LNCaP clone FGC (cell line): ENCODE measurements at regions not wholly inside any gene's neighbourhood (a gene's known extent, or its start where the extent isn't known, plus 50 kb on each side); places are given as distances from the start of the nearest gene placed in this dataset.

Source experiments
- DNase-seq: peaks from one replicate; pipeline ENCODE4 v3.0.0-alpha.2; 2011; ENCODE audit warnings: low read depth
- H3K4me3 ChIP-seq: 2 replicates; pipeline ENCODE4 v1.5.1; 2011; ENCODE audit warnings: mild to moderate bottlenecking, low read depth, low read length, control low read depth
- TF ChIP-seq, protein P1 (sequence below): IDR thresholded peaks from 2 replicates; pipeline ENCODE4 v1.5.1; 2012; ENCODE audit warnings: mild to moderate bottlenecking; ENCODE audit not compliant: control insufficient read depth, insufficient read depth; ENCODE audit errors: extremely low read depth

DNA sequence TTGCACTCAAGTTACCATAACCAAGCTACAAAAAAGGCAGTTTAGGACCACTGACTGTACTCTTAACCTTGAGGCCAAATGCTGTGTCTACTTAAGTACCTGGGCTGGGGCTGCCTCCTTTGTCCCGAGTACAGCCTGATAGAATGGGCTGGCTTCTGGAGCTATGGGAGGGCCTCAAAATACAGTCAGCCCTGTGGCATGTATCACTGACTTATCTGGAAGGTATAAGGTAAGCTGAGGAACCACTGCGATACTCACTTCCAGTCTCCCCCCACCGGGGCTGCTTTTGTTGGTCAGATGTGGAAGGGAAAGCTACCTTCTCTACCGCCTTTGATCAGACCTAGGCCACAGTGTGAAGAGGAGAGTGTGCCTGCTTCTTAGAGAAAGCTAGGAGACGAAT is 404.8 kb downstream of the ARHGEF28 start:
- no peak overlapping the region for H3K4me3 ChIP-seq
- no peak for DNase-seq
- TF ChIP-seq, protein P1, sequence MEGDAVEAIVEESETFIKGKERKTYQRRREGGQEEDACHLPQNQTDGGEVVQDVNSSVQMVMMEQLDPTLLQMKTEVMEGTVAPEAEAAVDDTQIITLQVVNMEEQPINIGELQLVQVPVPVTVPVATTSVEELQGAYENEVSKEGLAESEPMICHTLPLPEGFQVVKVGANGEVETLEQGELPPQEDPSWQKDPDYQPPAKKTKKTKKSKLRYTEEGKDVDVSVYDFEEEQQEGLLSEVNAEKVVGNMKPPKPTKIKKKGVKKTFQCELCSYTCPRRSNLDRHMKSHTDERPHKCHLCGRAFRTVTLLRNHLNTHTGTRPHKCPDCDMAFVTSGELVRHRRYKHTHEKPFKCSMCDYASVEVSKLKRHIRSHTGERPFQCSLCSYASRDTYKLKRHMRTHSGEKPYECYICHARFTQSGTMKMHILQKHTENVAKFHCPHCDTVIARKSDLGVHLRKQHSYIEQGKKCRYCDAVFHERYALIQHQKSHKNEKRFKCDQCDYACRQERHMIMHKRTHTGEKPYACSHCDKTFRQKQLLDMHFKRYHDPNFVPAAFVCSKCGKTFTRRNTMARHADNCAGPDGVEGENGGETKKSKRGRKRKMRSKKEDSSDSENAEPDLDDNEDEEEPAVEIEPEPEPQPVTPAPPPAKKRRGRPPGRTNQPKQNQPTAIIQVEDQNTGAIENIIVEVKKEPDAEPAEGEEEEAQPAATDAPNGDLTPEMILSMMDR: no peak

DNA sequence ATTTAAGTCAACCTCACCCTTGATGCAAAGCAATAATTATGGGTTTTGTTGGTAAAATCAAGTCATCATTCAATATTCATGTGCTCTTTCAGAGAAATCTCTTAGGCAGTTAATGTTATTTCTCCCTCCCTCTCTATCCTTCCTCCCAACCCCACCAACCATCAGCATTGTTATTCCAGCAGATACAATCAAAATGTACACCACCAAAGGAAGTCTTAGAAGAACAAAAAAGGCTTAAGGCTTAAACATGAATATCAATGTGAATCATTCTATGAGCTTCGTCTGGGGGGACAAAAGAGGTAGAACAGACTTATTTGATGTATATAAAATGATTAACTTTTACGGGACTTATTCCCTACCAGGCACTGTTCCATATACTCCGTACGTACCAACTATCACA is 404.4 kb downstream of the ARHGEF28 start:
- no peak for DNase-seq
- H3K4me3 ChIP-seq: no peak overlapping the region
- TF ChIP-seq, protein P1: no peak

DNA sequence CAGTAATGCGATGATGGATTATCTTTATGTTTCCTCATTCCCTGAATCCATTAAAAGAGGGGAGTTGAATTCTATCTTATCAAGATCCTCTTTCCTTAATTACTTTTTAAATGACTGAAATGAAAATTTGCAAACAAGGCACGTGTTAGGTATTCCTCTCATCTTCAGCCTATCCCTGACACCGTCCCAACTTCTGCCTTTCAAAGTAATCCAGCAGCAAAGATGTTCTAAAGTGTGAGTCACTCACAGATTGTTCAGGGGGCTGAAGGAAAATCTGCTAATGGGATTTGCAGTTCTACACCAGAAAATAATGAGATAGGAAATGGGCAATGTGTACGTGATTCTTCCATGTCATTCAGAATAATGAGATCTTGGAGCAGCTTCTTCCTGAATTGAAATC is 403.0 kb downstream of the ARHGEF28 start:
- H3K4me3 ChIP-seq: no peak overlapping the region
- DNase-seq: no peak
- TF ChIP-seq, protein P1: no peak

DNA sequence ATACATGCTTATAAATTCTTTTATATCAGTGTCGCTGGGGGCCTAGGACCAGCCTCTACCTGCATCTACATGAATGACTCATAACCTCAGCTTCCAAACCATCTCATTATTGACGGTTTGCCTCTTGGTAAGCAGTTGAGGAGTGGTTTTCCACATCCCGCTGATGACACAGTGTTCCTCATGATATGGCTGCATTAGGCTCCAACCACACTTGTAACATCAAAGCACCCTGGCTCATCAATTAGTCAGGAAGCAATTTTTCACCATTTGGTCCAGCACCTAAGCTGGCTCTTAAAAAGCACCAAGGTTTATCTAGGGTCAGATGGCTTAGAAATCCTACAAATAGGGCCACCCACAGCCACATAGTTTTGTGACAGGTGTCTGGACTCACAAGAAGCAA is 402.4 kb downstream of the ARHGEF28 start:
- no peak for DNase-seq
- no peak overlapping the region for H3K4me3 ChIP-seq
- TF ChIP-seq, protein P1: no peak

DNA sequence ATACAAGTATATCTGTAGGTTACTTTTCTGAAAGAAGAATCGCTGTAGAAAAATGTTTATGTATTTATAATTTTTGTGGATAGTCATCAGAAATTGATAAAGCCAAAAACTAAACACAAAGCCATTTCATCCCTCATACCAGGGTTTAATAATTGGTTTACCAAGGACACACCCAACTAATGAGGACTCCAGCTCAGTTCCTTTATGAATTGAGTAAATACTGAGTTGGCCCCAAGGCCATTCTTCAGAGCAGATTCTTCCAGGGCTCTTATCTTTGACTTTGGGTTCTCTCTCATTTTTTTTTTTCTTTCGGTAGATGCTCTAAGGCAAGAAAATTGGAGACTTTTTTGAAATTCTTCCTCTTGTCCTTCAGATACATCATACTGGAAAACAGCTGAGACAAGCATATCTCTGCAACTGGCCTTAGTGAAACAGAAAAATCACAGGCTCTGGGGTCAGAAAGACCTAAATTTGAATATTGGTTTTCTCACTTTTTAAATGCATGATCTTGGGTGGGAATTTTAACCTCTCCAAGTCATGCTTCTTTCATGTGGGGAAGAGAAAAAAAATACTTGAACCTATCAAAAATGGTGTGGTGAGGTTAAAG is 401.8 kb downstream of the ARHGEF28 start:
- TF ChIP-seq, protein P1: no peak
- DNase-seq: no peak
- H3K4me3 ChIP-seq: no peak overlapping the region

DNA sequence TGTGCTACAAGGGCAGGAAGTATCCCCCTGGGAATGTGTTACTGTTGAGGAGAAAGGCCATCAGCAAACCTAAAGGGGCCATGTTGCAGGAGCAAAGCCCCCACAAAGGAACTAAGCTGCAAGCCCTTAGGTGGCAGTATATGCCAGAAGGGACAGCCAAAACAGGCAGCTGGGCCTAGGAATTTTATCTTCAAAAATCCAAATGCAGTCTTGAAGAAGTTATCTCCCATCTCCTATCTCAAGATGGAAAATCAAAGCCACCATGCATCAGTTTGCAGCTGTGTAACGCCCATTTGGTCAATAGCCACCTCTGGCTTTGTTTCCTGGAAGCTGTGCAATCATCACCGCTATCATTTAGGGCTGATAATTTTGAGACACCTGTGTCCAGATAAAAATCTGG is 400.3 kb downstream of the ARHGEF28 start:
- H3K4me3 ChIP-seq: no peak overlapping the region
- TF ChIP-seq, protein P1: no peak
- DNase-seq: no peak

DNA sequence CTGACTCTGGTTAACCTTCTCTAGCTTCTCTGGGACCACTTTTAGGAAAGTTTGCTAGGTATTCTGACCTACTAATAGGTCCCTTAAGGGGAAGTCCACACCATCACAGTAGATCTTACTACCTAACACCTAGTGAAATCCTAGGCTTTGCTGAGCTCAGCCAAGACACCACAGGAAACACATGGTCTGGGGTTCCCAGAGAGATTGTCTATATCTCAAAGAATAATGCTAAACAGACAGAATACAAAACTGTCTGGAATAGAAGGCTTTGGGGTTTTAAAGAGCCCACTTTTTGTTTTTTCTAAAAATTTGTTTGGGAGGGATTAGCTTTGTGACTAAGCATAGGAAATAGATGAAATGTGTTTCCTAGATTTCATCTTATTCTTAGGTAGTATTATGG is 395.1 kb downstream of the ARHGEF28 start:
- TF ChIP-seq, protein P1: no peak
- DNase-seq: no peak
- H3K4me3 ChIP-seq: no peak overlapping the region
